Ishikawa (cell line): ENCODE measurements at regions not wholly inside any gene's neighbourhood (a gene's known extent, or its start where the extent isn't known, plus 50 kb on each side); places are given as distances from the start of the nearest gene placed in this dataset.

ENCODE experiments used
- CEBPB ChIP-seq: IDR thresholded peaks from 2 replicates; pipeline ENCODE4 v1.6.1; 2012
- CREB1 ChIP-seq: IDR thresholded peaks from 2 replicates; pipeline ENCODE4 v1.6.1; 2012; ENCODE audit warnings: low read depth
- EGR1 ChIP-seq: IDR thresholded peaks from 2 replicates; pipeline ENCODE4 v1.6.1; 2012
- EP300 ChIP-seq: IDR thresholded peaks from 2 replicates; pipeline ENCODE4 v1.6.1; 2012; ENCODE audit warnings: borderline replicate concordance
- FOXM1 ChIP-seq: IDR thresholded peaks from 2 replicates; pipeline ENCODE4 v1.6.1; 2012; ENCODE audit warnings: low read depth, borderline replicate concordance
- MAX ChIP-seq: IDR thresholded peaks from 2 replicates; pipeline ENCODE4 v1.6.1; 2012
- NFIC ChIP-seq: IDR thresholded peaks from 2 replicates; pipeline ENCODE4 v1.6.1; 2012
- RAD21 ChIP-seq: IDR thresholded peaks from 2 replicates; pipeline ENCODE4 v1.6.1; 2012; ENCODE audit warnings: low read depth
- REST ChIP-seq: IDR thresholded peaks from 2 replicates; pipeline ENCODE4 v1.6.1; 2012; ENCODE audit warnings: low read depth, mild to moderate bottlenecking
- TAF1 ChIP-seq: IDR thresholded peaks from 2 replicates; pipeline ENCODE4 v1.6.1; 2012; ENCODE audit warnings: low read depth, mild to moderate bottlenecking
- TCF12 ChIP-seq: IDR thresholded peaks from 2 replicates; pipeline ENCODE4 v1.6.1; 2012; ENCODE audit warnings: low read depth
- TEAD4 ChIP-seq: IDR thresholded peaks from 2 replicates; pipeline ENCODE4 v1.6.1; 2012
- USF1 ChIP-seq: IDR thresholded peaks from 2 replicates; pipeline ENCODE4 v1.6.1; 2012
- YY1 ChIP-seq: IDR thresholded peaks from 2 replicates; pipeline ENCODE4 v1.6.1; 2012; ENCODE audit warnings: low read depth
- ZBTB7A ChIP-seq: IDR thresholded peaks from 2 replicates; pipeline ENCODE4 v1.6.1; 2012; ENCODE audit warnings: low read depth

- TF ChIP-seq YY1 (no peak), RAD21 (no peak), USF1 (no peak)
Observed at GRCh38 chr4:36930562-36931111, 313.9 kb upstream of the NWD2 start.

- TF ChIP-seq YY1: no peak
- TF ChIP-seq RAD21: no peak
- no peak for TF ChIP-seq ZBTB7A
- TF ChIP-seq CEBPB: no peak
- no peak for TF ChIP-seq NFIC
- TF ChIP-seq EGR1: no peak
- TF ChIP-seq MAX: no peak
- no peak for TF ChIP-seq TAF1
- no peak for TF ChIP-seq EP300
- TF ChIP-seq REST: no peak
- no peak for TF ChIP-seq TEAD4
- no peak for TF ChIP-seq CREB1
Observed at GRCh38 chr4:36944232-36944631, 300.3 kb upstream of the NWD2 start.

GRCh38 chr4:36961420-36961819 lies 283.1 kb upstream of the NWD2 start:
- TF ChIP-seq CREB1 (no peak), USF1 (no peak), REST (no peak), TEAD4 (no peak), MAX (no peak), RAD21 (no peak), YY1 (no peak), EGR1 (no peak)

GRCh38 chr4:36966756-36967460 lies 277.6 kb upstream of the NWD2 start:
- no peak for TF ChIP-seq FOXM1
- no peak for TF ChIP-seq REST
- TF ChIP-seq CEBPB: no peak
- TF ChIP-seq TAF1: no peak
- no peak for TF ChIP-seq TCF12
- TF ChIP-seq MAX: no peak
- no peak for TF ChIP-seq EGR1
- no peak for TF ChIP-seq USF1
- no peak for TF ChIP-seq YY1
- no peak for TF ChIP-seq TEAD4
- no peak for TF ChIP-seq NFIC
- no peak for TF ChIP-seq ZBTB7A
- TF ChIP-seq RAD21: no peak
- no peak for TF ChIP-seq EP300
- TF ChIP-seq CREB1: no peak
